NOMO-1 (cell line): ENCODE measurements at regions not wholly inside any gene's neighbourhood (a gene's known extent, or its start where the extent isn't known, plus 50 kb on each side); places are given as distances from the start of the nearest gene placed in this dataset.
"Not testable (repeated sequence)": the region's sequence is repeated elsewhere in the genome, so short reads cannot be mapped to it uniquely, and the experiment has no call there.

Experiments
- DNase-seq, 2 experiments: peaks; one replicate each; lab custom pipeline; 2025; ENCODE audit not compliant: unreplicated experiment in 2 of 2; lab: John Stamatoyannopoulos, UW

GRCh38 chr1:176396604-176397395 lies 66.2 kb upstream of the PAPPA2 start:
- DNase-seq, result not testable (repeated sequence)

DNA sequence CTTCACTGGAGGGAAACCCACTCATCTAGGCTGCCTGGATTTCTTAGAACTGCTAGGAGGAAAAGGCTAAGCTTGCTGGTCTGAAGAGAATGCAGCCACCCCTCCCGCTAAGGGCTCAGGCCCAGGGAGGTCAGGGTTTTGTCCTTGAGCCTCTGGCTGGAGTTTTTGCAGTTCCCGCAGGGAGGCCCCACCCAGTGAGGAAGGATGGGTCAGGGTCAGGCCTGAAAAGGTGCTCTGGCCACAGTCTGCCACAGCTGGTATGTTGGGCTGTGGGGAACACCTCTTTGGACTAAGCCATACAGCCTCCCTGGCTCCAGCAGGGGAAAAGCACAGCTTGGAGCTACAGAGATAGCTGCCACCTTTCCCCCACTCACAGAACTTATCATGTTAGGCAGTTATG lies 71.4 kb upstream of the PAPPA2 start:
- DNase-seq, result no peak

DNA sequence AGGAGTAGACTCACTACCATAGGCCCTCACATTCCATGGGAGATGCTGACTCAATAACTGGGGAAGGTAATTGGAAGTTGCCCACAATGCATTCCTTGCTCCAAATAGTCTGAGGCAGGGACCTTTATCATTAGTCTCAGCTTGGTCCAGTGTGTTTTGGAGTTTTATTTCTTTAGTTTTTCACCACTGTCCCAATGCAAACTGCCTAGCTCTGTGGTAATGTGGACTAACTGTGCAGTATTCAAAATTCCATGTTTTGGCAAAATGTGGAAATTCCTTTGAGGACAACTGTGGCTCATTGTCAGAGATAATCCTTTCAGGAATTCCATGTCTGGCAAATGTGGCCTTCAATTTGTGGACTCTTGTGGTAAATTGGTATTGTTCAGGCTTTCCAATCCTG lies 78.1 kb upstream of the PAPPA2 start:
- no peak for DNase-seq

DNA sequence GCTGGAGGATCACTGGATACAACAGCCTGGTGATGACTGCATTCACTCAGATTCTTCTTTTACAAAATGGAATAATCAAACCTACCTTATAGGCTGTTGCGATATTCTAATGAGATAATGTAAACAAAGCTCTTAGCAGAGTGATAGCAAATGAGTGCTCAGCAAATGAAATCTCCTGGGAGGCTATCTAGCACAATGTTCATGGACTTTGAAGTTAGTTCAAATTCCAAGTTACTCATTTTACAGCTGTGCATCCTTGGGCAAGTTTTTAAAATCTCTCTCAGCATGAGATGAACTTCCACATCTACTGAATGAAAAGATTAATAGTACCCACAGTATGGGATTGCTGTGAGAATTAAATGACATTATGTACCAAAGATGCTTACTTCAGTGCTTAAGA lies 80.8 kb upstream of the PAPPA2 start:
- DNase-seq, result no peak

GRCh38 chr1:176379626-176380339 lies 83.2 kb upstream of the PAPPA2 start:
- DNase-seq, result no peak

GRCh38 chr1:176374967-176375569 lies 87.9 kb upstream of the PAPPA2 start:
- DNase-seq, result peak; percentile 52 to 69

GRCh38 chr1:176364236-176364905 lies 98.6 kb upstream of the PAPPA2 start:
- no peak for DNase-seq

DNA sequence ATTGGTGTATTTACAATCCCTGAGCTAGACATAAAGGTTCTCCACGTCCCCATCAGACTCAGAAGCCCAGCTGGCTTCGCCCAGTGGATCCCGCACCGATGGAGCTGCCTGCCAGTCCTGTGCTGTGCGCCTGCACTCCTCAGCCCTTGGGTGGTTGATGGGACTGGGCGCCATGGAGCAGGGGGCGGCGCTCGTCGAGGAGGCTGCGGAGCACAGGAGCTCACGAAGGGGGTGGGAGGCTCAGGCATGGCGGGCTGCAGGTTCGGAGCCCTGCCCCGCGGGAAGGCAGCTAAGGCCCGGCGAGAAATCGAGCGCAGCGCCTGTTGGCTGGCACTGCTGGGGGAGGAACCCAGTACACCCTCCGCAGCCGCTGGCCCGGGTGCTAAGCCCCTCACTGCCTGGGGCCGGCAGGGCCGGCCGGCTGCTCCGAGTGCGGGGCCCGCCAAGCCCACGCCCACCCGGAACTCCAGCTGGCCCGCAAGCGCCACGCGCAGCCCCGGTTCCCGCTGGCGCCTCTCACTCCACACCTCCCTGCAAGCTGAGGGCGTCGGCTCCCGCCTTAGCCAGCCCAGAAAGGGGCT lies 113.8 kb upstream of the PAPPA2 start:
- not testable (repeated sequence) for DNase-seq

- DNase-seq, result no peak
Measured at GRCh38 chr1:176341656-176342055, 121.3 kb upstream of the PAPPA2 start.

DNA sequence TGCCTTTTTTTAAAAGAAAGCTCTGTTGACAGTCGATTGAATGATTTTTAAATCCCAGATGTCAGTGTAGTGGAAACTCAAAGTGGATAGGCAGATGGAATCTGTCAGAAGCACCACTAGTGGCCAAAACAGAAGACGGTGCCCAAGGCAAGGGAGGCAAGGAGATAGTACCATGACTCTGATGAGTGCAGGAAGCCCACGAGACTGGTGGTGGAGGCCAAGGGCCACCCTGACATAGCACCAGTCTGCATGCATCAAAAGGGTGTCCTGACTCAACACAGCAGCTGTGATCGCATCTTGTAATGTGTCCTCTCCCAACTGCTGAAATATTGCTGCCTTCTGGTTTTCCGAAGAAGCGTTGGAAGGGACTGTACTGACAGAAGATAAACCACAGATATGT lies 124.1 kb upstream of the PAPPA2 start:
- no peak for DNase-seq

DNA sequence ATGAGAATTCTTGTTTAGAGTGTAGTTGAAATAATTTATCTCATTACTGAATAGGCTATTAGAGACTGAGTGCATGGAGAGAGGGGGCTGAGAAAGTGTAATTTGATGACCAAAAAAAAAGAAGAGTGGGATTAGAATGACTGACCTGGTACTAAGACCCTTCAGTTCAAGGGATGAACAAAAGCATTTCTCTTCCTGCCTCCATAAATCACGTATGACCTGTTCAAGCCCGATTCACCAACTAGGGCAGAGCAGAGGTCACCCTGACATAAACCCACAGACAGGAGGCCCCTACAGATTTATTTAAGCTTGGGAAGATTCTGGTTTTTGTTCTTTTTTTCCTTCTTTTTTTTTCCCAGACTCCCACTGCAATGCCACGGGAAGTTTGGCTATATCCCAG lies 123.7 kb upstream of the COP1 start:
- no peak for DNase-seq

- no peak for DNase-seq
Measured at GRCh38 chr1:176325664-176326063, 118.6 kb upstream of the COP1 start.

- no peak for DNase-seq
Measured at GRCh38 chr1:176323472-176323871, 116.4 kb upstream of the COP1 start.

DNA sequence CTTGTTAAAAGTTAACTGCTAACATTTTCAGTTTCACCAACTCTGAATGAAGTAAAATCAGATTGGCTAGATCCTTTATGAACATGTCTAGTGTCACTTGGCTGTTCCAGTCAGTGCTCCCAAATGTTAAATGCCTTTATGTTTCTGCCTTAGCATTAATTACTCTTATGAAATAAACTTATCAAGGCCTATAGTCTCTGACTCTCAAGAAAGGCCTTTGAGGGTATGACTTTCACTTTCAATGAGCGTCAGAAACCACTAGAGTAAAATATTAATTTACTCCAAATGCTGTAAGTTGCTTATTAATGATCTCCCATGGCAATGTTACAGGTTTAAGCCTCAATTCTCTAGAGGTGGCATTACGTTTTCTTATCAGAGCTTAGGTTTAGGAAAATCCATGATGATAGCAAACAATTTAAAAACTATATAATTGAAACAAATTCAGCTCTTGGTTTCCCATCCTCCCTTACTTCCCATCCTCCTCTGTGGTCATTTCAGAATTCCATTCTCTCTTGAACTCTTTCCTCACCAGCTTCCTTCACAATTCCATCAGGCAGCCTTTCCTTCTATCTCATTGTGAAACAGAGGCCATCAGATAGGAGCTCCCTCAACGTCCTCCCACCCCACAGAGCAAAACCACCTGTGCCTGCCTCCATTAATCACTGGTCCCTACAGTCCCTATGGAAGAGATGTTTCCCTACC lies 108.6 kb upstream of the COP1 start:
- no peak for DNase-seq

DNA sequence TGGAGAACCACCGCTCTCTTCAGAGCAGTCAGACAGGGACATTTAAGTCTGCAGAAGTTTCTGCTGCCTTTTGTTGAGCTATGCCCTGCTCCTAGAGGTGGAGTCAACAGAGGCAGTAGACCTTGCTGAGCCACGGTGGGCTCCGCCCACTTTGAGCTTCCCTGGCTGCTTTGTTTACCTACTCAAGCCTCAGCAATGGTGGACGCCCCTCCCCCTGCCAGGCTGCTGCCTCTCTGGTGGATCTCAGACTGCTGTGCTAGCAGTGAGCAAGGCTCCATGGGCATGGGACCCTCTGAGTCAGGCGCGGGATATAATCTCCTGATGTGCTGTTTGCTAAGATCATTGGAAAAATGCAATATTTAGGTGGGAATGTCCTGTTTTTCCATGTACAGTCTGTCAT lies 89.5 kb upstream of the COP1 start:
- not testable (repeated sequence) for DNase-seq

GRCh38 chr1:176285996-176286395 lies 78.9 kb upstream of the COP1 start:
- DNase-seq, result no peak

DNA sequence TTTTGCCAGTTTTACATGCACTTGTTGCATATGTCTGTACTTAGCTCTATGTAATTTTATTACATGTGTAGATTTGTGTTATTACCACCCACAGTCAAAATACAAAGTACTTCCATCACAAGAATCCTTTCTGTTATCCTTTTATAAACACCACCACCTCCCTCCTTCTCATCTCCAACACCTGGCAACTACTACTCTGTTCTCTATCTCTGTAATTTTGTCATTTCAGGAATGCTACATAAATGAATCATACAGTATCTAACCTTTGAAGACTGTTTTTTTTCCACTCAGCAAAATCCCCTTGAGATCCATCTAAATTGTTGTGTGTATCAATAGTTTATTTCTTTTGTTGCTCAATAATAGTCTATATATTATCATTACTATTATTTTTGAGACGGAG lies 64.5 kb upstream of the COP1 start:
- DNase-seq, result no peak
